ENCODE measurements at regions not wholly inside any gene's neighbourhood (a gene's known extent, or its start where the extent isn't known, plus 50 kb on each side); places are given as distances from the start of the nearest gene placed in this dataset.
"Not testable (repeated sequence)": the region's sequence is repeated elsewhere in the genome, so short reads cannot be mapped to it uniquely, and the experiment has no call there.

- no peak overlapping the region for H3K4me3 ChIP-seq (ENCODE audit: low read depth, poor library complexity, severe bottlenecking)
- TF ChIP-seq POLR2A (IDR thresholded peaks at IDR 0.05), result no peak
- TF ChIP-seq CTCF (IDR thresholded peaks at IDR 0.05), result no peak
- no peak for DNase-seq (ENCODE audit: low spot score in 2 of 2)
- intact Hi-C loops (cut with DNase I; ENCODE audit: low total_unique reads), result no loop called here
- 46 to 60% methylated on average over 3 of the region's 3 CpGs for WGBS, 2 donors
Observed at GRCh38 chr4:159416996-159417395, 314.1 kb downstream of the RAPGEF2 start.

DNA sequence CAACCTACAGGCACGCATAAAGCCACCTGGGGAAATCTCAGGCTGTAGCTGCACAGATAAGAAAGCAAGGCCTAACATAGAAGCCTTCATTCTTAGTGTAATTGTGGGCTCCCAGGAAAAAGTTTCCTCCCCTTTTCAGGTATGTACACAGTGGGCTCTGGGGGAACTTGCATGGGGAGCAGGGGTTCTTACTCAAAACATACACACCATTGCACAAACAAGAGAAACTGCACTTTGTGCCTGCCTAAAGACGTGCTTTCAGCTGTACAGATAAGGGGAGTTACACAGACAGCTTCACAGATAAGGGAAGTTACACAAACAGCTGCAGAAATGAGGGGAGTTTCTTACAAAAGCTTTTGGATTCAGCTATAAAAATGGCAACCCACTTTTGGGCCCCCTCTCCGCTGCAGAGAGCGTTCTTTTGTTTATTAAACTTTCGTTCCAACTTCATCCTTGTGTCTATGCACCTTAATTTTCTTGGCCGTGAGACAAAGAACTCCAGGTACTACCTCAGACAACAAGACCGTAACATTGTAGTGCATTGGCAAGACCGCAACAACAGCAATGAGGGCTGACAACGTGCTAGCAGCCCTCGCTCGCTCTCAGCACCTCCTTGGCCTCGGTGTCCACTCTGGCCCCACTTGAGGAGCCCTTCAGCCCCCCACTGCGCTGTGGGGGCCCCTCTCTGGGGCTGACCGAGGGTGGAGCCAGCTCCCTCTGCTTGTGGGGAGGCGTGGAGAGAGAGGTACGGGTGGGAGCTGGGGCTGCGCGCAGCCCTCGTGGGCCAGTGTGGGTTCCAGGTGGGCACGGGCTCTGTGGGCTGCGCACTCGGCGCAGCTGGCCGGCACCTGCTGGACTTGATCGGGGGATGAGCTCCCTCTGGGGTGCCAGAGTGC is 317.5 kb downstream of the RAPGEF2 start:
- TF ChIP-seq CTCF (IDR thresholded peaks at IDR 0.05) (no peak), POLR2A (IDR thresholded peaks at IDR 0.05) (no peak)
- H3K4me3 ChIP-seq (ENCODE audit: low read depth, poor library complexity, severe bottlenecking), result no peak overlapping the region
- 92 to 96% methylated on average over 25 of the region's 25 CpGs for WGBS, 2 donors
- DNase-seq (ENCODE audit: low spot score in 2 of 2), result no peak
- intact Hi-C loops (cut with DNase I; ENCODE audit: low total_unique reads), result no loop called here

DNA sequence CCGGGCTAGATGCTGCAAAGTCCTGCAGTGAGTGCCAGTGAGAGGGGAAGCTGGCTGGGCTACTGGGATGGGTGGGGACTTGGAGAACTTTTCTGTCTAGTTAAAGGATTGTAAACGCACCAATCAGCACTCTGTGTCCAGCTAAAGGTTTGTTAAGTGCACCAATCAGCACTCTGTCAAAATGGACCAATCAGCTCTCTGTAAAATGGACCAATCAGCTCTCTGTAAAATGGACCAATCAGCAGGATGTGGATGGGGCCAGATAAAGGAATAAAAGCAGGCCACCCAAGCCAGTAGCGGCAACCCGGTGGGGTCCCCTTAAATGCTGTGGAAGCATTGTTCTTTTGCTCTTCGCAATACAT is 318.2 kb downstream of the RAPGEF2 start:
- DNase-seq (ENCODE audit: low spot score in 2 of 2); intact Hi-C loops (cut with DNase I; ENCODE audit: low total_unique reads); H3K4me3 ChIP-seq (ENCODE audit: low read depth, poor library complexity, severe bottlenecking): not testable (repeated sequence)
- 93 to 97% methylated on average over 5 of the region's 5 CpGs for WGBS, 2 donors

DNA sequence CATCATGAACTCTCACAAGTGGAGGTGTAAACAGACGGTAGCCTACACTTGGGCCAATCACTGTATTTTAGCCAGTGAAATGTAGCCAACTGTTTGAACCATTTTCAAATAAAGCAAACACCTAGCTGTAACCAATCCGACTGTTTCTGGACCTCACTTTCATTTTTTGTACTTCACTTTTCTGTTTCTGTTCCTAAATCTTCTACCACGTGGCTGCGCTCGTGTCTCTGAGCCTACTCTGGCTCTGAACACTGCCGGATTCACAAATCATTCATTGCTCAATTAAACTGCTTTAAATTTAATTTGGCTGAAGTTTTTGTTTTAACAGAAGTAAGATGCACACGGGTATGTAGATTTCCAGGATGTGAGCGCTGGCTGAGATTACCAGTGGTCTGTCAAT is 319.1 kb downstream of the RAPGEF2 start:
- no peak for TF ChIP-seq POLR2A (IDR thresholded peaks at IDR 0.05)
- TF ChIP-seq CTCF (IDR thresholded peaks at IDR 0.05), result no peak
- intact Hi-C loops (cut with DNase I; ENCODE audit: low total_unique reads), result no loop called here
- 63 to 77% methylated on average over 8 of the region's 8 CpGs for WGBS, 2 donors
- no peak overlapping the region for H3K4me3 ChIP-seq (ENCODE audit: low read depth, poor library complexity, severe bottlenecking)
- DNase-seq (ENCODE audit: low spot score in 2 of 2), result no peak

- intact Hi-C loops (cut with DNase I; ENCODE audit: low total_unique reads), result no loop called here
- DNase-seq (ENCODE audit: low spot score in 2 of 2), result no peak
- TF ChIP-seq CTCF (IDR thresholded peaks at IDR 0.05) (no peak), POLR2A (IDR thresholded peaks at IDR 0.05) (no peak)
- no peak overlapping the region for H3K4me3 ChIP-seq (ENCODE audit: low read depth, poor library complexity, severe bottlenecking)
- WGBS, 2 donors, result 88 to 90% methylated on average over 1 of the region's 1 CpG
Observed at GRCh38 chr4:159422626-159423025, 319.7 kb downstream of the RAPGEF2 start.

DNA sequence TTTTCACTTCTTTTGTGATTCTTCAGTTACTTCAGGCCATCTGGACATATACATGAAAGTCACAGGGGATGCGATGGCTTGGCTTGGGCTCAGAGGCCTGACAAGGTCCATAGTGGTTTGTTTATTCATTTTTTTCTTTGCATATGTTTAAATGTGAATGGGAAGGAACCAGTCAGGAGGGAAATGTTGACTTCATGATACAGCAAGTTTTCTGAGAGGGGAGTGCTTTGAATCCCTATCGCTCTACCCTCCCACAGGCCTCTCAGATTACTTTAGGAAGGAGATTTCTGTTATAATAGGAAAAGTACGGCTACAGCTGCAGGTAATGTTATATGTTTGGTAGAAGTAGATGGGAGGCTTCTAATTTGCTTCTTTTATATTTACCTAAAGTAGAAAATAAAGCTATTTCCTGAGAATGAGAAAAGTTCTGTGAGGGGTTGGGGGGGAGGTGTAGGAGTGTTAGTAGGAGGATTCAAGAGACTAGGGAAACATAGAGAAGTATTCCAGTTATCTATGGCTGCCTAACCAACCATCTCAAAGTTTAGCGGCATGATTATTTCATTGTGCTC is 322.9 kb downstream of the RAPGEF2 start:
- intact Hi-C loops (cut with DNase I; ENCODE audit: low total_unique reads), result no loop called here
- no peak overlapping the region for H3K4me3 ChIP-seq (ENCODE audit: low read depth, poor library complexity, severe bottlenecking)
- WGBS, 2 donors, result 68 to 71% methylated on average over 4 of the region's 4 CpGs
- TF ChIP-seq CTCF (IDR thresholded peaks at IDR 0.05) (no peak), POLR2A (IDR thresholded peaks at IDR 0.05) (no peak)
- DNase-seq (ENCODE audit: low spot score in 2 of 2), result no peak

All from lower leg skin (tissue), 4 donors.